ENCODE measurements at regions not wholly inside any gene's neighbourhood (a gene's known extent, or its start where the extent isn't known, plus 50 kb on each side); places are given as distances from the start of the nearest gene placed in this dataset.

GRCh38 chr2:207260021-207260420, 94.3 kb upstream of the KLF7 start:
- WGBS (ENCODE audit: insufficient coverage, low coverage, missing lambda C conversion rate), result 19% methylated on average over 2 of the region's 2 CpGs
- ChIA-PET POLR2A (interaction anchor here (1.3 kb wide), 1 partner anchor 20 kb away, joined by 4 read pairs; no protein-coding TSS in a partner anchor), CTCF (ENCODE audit: low intra/inter-chr PET ratio) (no interaction called here)
- no peaks in the 10 kb centered on the region for H4K20me1 ChIP-seq (replicated peaks; ENCODE audit: control insufficient read depth, insufficient read depth, low read length)
- H3K9me3 ChIP-seq (replicated peaks; ENCODE audit: control insufficient read depth, insufficient read depth, low read depth, low read length), result no peaks in the 10 kb centered on the region
- H3K27ac ChIP-seq (ENCODE audit: extremely low read depth, low read depth, low read length), result no peak overlapping the region
- peaks cover 10 to 23% of the 10 kb centered on the region in 2 experiments; a peak in 4 of 5 replicates for H3K4me1 ChIP-seq (replicated peaks in 1 of 2; ENCODE audit: control insufficient read depth in 2 of 2, insufficient read depth in 2 of 2, low read length in 2 of 2)
- no peak overlapping the region for H3K9ac ChIP-seq (ENCODE audit: insufficient read depth in 1 of 2, low read depth in 2 of 2, low read length in 2 of 2)
- no peak for DNase-seq (ENCODE audit: extremely low read depth in 1 of 4, low spot score in 3 of 4)
- no peak for FAIRE-seq
- H3K4me3 ChIP-seq, result no peak overlapping the region
- no peaks in the 10 kb centered on the region for H3K79me2 ChIP-seq (ENCODE audit: control insufficient read depth, insufficient read depth, low read length)
- no peak overlapping the region for H3K4me2 ChIP-seq (ENCODE audit: insufficient read depth, low read length)
- BruUV-seq (replicated peaks), result no TSS peak
- intact Hi-C loops (cut with micrococcal nuclease), result no loop called here
- no peaks in the 10 kb centered on the region for H3K9me1 ChIP-seq (ENCODE audit: control insufficient read depth, insufficient read depth, low read length)
- ATAC-seq, result no peak
- H3K36me3 ChIP-seq (ENCODE audit: control insufficient read depth, insufficient read depth, low read length), result no peaks in the 10 kb centered on the region
- in situ Hi-C loops (cut with MboI), result no loop called here
- H2AFZ ChIP-seq (ENCODE audit: low read depth, low read length), result no peak overlapping the region
- peaks cover 0 to 5% of the 10 kb centered on the region in 2 experiments; a peak in 1 of 5 replicates for H3K27me3 ChIP-seq (ENCODE audit: control insufficient read depth in 2 of 2, insufficient read depth in 2 of 2, low read length in 2 of 2)
- no peak for TF ChIP-seq PCBP2 (IDR thresholded peaks at IDR 0.05; ENCODE audit: low read depth, low read length, poor library complexity, severe bottlenecking)
- no peak for TF ChIP-seq CTCF (IDR thresholded peaks at IDR 0.05 in 2 of 3, conservative IDR thresholded peaks at IDR 0.05 in 1 of 3; ENCODE audit: insufficient read depth in 2 of 3, low read depth in 1 of 3, low read length in 3 of 3)
- TF ChIP-seq ZNF12 (CRISPR knock-in tag; IDR thresholded peaks at IDR 0.05), result no peak
- no peak for TF ChIP-seq RBBP5 (IDR thresholded peaks at IDR 0.05; ENCODE audit: borderline replicate concordance, insufficient read depth, low read length, poor library complexity, severe bottlenecking)
- no peak for TF ChIP-seq SAFB2 (IDR thresholded peaks at IDR 0.05; ENCODE audit: borderline replicate concordance, low read depth, low read length, severe bottlenecking)
- TF ChIP-seq USF1 (CRISPR knock-in tag; IDR thresholded peaks at IDR 0.05), result no peak
- TF ChIP-seq ZNF124 (CRISPR knock-in tag; IDR thresholded peaks at IDR 0.05), result no peak
- no peak for TF ChIP-seq ZBTB12 (CRISPR knock-in tag; IDR thresholded peaks at IDR 0.05)
- no peak for TF ChIP-seq ZMIZ1 (IDR thresholded peaks at IDR 0.05; ENCODE audit: low read depth in 2 of 2, low read length in 2 of 2)
- no peak for TF ChIP-seq ATF1 (CRISPR knock-in tag; IDR thresholded peaks at IDR 0.05)
- TF ChIP-seq ATF1 (tag; IDR thresholded peaks at IDR 0.05), result no peak
- TF ChIP-seq STAT6 (CRISPR knock-in tag; IDR thresholded peaks at IDR 0.05), result no peak

Data from K562 (cell line).